GM11168 (cell line): ENCODE measurements at regions not wholly inside any gene's neighbourhood (a gene's known extent, or its start where the extent isn't known, plus 50 kb on each side); places are given as distances from the start of the nearest gene placed in this dataset.

Experiments used
- in situ Hi-C: fragments of 300-500 bp; cut with MboI; formaldehyde crosslinking; loops from one replicate; pipeline ENCODE4 v1.12.0; 2022; ENCODE audit warnings: low sequenced_read_pairs; ENCODE audit not compliant: unreplicated experiment

GRCh38 chr11:121714351-121714750 is 261.6 kb upstream of the SORL1-AS1 start:
- in situ Hi-C loops: no loop called here

GRCh38 chr11:121711939-121712338 is 259.2 kb upstream of the SORL1-AS1 start:
- in situ Hi-C loops: no loop called here

- in situ Hi-C loops: no loop called here
These were observed 258.5 kb upstream of the SORL1-AS1 start for GRCh38 chr11:121711236-121711635.

GRCh38 chr11:121706884-121707420 is 254.2 kb upstream of the SORL1-AS1 start:
- in situ Hi-C loops: no loop called here

- in situ Hi-C loops: no loop called here
These were observed 250.4 kb upstream of the SORL1-AS1 start for GRCh38 chr11:121703201-121703600.

GRCh38 chr11:121700968-121701367 is 248.2 kb upstream of the SORL1-AS1 start:
- in situ Hi-C loops: no loop called here

- in situ Hi-C loops: no loop called here
These were observed 247.0 kb upstream of the SORL1-AS1 start for GRCh38 chr11:121699801-121700200.

GRCh38 chr11:121696931-121697670 is 244.3 kb upstream of the SORL1-AS1 start:
- in situ Hi-C loops: no loop called here

- in situ Hi-C loops: no loop called here
These were observed 243.6 kb upstream of the SORL1-AS1 start for GRCh38 chr11:121696177-121696871.

GRCh38 chr11:121692236-121692635 is 239.5 kb upstream of the SORL1-AS1 start:
- in situ Hi-C loops: no loop called here

- in situ Hi-C loops: no loop called here
These were observed 236.3 kb upstream of the SORL1-AS1 start for GRCh38 chr11:121688860-121689614.

GRCh38 chr11:121688055-121688491 is 235.3 kb upstream of the SORL1-AS1 start:
- in situ Hi-C loops: no loop called here

GRCh38 chr11:121683791-121684190 is 231.0 kb upstream of the SORL1-AS1 start:
- in situ Hi-C loops: no loop called here
